GM23338 (cell line): ENCODE measurements at regions not wholly inside any gene's neighbourhood (a gene's known extent, or its start where the extent isn't known, plus 50 kb on each side); places are given as distances from the start of the nearest gene placed in this dataset.

Experiments
- ATAC-seq: fragments of 200-7000 bp; cut with Tn5 transposase; 3 replicates; pipeline ENCODE4 v1.9.1; 2020
- DNase-seq: peaks from one replicate; pipeline ENCODE4 v3.0.0-alpha.2; 2015; ENCODE audit warnings: low spot score
- H2AFZ ChIP-seq: fragments of 200-600 bp; sonication (generic); 2 replicates; pipeline ENCODE4 v1.8.0; 2016; ENCODE audit warnings: antibody characterized with exemption, mild to moderate bottlenecking, moderate library complexity
- H3F3A ChIP-seq: fragments of 200-600 bp; sonication (generic); replicated peaks from 2 replicates; pipeline ENCODE4 v1.8.0; 2017; ENCODE audit warnings: antibody characterized with exemption, mixed run types, low read depth
- H3K27ac ChIP-seq: fragments of 200-600 bp; sonication (generic); 2 replicates; pipeline ENCODE4 v1.6.1; 2016; ENCODE audit warnings: low read depth
- H3K27me3 ChIP-seq: fragments of 200-600 bp; sonication (generic); 2 replicates; pipeline ENCODE4 v1.8.0; 2016; ENCODE audit warnings: mild to moderate bottlenecking, mixed run types, moderate library complexity; ENCODE audit not compliant: insufficient read depth
- H3K36me3 ChIP-seq: fragments of 200-600 bp; sonication (generic); 2 replicates; pipeline ENCODE4 v1.8.0; 2016; ENCODE audit warnings: mild to moderate bottlenecking; ENCODE audit not compliant: insufficient read depth
- H3K4me1 ChIP-seq: fragments of 200-600 bp; sonication (generic); 2 replicates; pipeline ENCODE4 v1.8.0; 2016; ENCODE audit warnings: mild to moderate bottlenecking, moderate library complexity; ENCODE audit not compliant: insufficient read depth
- H3K4me2 ChIP-seq: fragments of 200-600 bp; sonication (generic); 2 replicates; pipeline ENCODE4 v1.7.1; 2017; ENCODE audit warnings: mixed run types
- H3K4me3 ChIP-seq: fragments of 200-600 bp; sonication (generic); 2 replicates; pipeline ENCODE4 v1.6.1; 2016; ENCODE audit warnings: mixed run types
- H3K79me2 ChIP-seq: fragments of 200-600 bp; sonication (generic); replicated peaks from 2 replicates; pipeline ENCODE4 v1.8.0; 2017; ENCODE audit warnings: mild to moderate bottlenecking; ENCODE audit not compliant: insufficient read depth
- H3K9me2 ChIP-seq: fragments of 200-600 bp; sonication (generic); 2 replicates; pipeline ENCODE4 v1.8.0; 2017; ENCODE audit not compliant: insufficient read depth
- H4K20me1 ChIP-seq: fragments of 200-600 bp; sonication (generic); replicated peaks from 2 replicates; pipeline ENCODE4 v1.8.0; 2017; ENCODE audit warnings: mild to moderate bottlenecking; ENCODE audit not compliant: insufficient read depth
- H3K27ac Mint-ChIP-seq: 2 replicates; pipeline ENCODE4 v1.8.0; 2020; ENCODE audit warnings: inconsistent platforms, mild to moderate bottlenecking, moderate library complexity, mixed read lengths
- H3K27me3 Mint-ChIP-seq: 3 replicates; pipeline ENCODE4 v1.8.0; 2022; ENCODE audit warnings: low read depth, mild to moderate bottlenecking, moderate library complexity, mixed read lengths, inconsistent platforms; ENCODE audit not compliant: insufficient read depth, poor library complexity
- H3K36me3 Mint-ChIP-seq: 3 replicates; pipeline ENCODE4 v1.8.0; 2021; ENCODE audit warnings: low read depth, mild to moderate bottlenecking, inconsistent platforms, moderate library complexity, mixed read lengths
- H3K4me1 Mint-ChIP-seq: 3 replicates; pipeline ENCODE4 v1.8.0; 2020; ENCODE audit warnings: mild to moderate bottlenecking, inconsistent platforms, mixed read lengths
- H3K4me3 Mint-ChIP-seq: 3 replicates; pipeline ENCODE4 v1.8.0; 2021; ENCODE audit warnings: moderate library complexity, mild to moderate bottlenecking, inconsistent platforms, mixed read lengths
- H3K9me3 Mint-ChIP-seq: 3 replicates; pipeline ENCODE4 v1.8.0; 2020; ENCODE audit warnings: moderate library complexity, mild to moderate bottlenecking, inconsistent platforms, mixed read lengths
- CTCF ChIP-seq, 2 experiments: fragments of 200-600 bp in 1 of 2; sonication (generic) in 1 of 2; conservative IDR thresholded peaks; 2 replicates each; pipeline versions ENCODE4 v1.5.1 to v1.6.1; 2016 to 2017; ENCODE audit warnings: antibody characterized with exemption in 2 of 2, low read depth in 2 of 2, mild to moderate bottlenecking in 2 of 2, moderate library complexity in 1 of 2
- EZH2 ChIP-seq: fragments of 200-600 bp; sonication (generic); IDR thresholded peaks from one replicate; pipeline ENCODE4 v1.8.0; 2017; ENCODE audit warnings: antibody characterized with exemption, mild to moderate bottlenecking, low read depth; ENCODE audit not compliant: unreplicated experiment
- EZH2phosphoT487 ChIP-seq: fragments of 200-600 bp; sonication (generic); IDR thresholded peaks from one replicate; pipeline ENCODE4 v1.8.1; 2018; ENCODE audit warnings: antibody characterized with exemption; ENCODE audit not compliant: unreplicated experiment
- JUNB ChIP-seq: IDR thresholded peaks from one replicate; pipeline ENCODE4 v1.6.1; 2016; ENCODE audit warnings: antibody characterized with exemption; ENCODE audit not compliant: unreplicated experiment
- NANOG ChIP-seq: IDR thresholded peaks from 2 replicates; pipeline ENCODE4 v1.6.1; 2016; ENCODE audit warnings: antibody characterized with exemption, borderline replicate concordance
- POLR2AphosphoS5 ChIP-seq: IDR thresholded peaks from 2 replicates; pipeline ENCODE4 v1.6.1; 2016; ENCODE audit warnings: antibody characterized with exemption, low read depth
- REST ChIP-seq: IDR thresholded peaks from one replicate; pipeline ENCODE4 v1.6.1; 2018; ENCODE audit warnings: antibody characterized with exemption; ENCODE audit not compliant: unreplicated experiment
- STAT1 ChIP-seq: IDR thresholded peaks from one replicate; pipeline ENCODE4 v1.6.1; 2016; ENCODE audit warnings: antibody characterized with exemption; ENCODE audit not compliant: unreplicated experiment
- ZNF331 ChIP-seq: fragments of 250-450 bp; sonication (Bioruptor Pico); IDR thresholded peaks from 2 replicates; pipeline ENCODE4 v1.5.0; 2020; ENCODE audit warnings: low read depth, mild to moderate bottlenecking, moderate library complexity
- ZNF462 ChIP-seq: fragments of 250-450 bp; sonication (Bioruptor Pico); IDR thresholded peaks from 2 replicates; pipeline ENCODE4 v1.5.0; 2020; ENCODE audit warnings: mild to moderate bottlenecking, moderate library complexity

GRCh38 chr3:102136183-102136582 lies 286.9 kb downstream of the NFKBIZ start (continued):
- TF ChIP-seq REST = no peak
- no peak for TF ChIP-seq ZNF331 (CRISPR knock-in tag)
- no peak for TF ChIP-seq JUNB
- no peak for TF ChIP-seq CTCF (conservative IDR thresholded peaks at IDR 0.05; ENCODE audit: low read depth in 2 of 2)
- TF ChIP-seq EZH2phosphoT487 = no peak
- no peak for TF ChIP-seq NANOG

- Histone ChIP-seq H3K4me1 (no peaks in the 10 kb centered on the region), H3K9me2 (no peaks in the 10 kb centered on the region), H2AFZ (no peak overlapping the region), H3K27ac (no peak overlapping the region), H4K20me1 (no peaks in the 10 kb centered on the region), H3K36me3 (no peaks in the 10 kb centered on the region), H3K79me2 (no peaks in the 10 kb centered on the region), H3K27me3 (no peaks in the 10 kb centered on the region), H3K4me3 (no peak overlapping the region), H3F3A (no peaks in the 10 kb centered on the region), H3K4me2 (no peak overlapping the region)
- Mint-ChIP-seq H3K9me3 (no peaks in the 10 kb centered on the region), H3K36me3 (no peaks in the 10 kb centered on the region), H3K4me1 (no peaks in the 10 kb centered on the region), H3K27me3 (peaks cover 1% of the 10 kb centered on the region), H3K4me3 (no peak overlapping the region), H3K27ac (no peak overlapping the region)
- ATAC-seq (no peak), DNase-seq (no peak)
- TF ChIP-seq STAT1 (no peak), REST (no peak), ZNF462 (CRISPR knock-in tag) (no peak), JUNB (no peak), EZH2 (no peak), POLR2AphosphoS5 (no peak), EZH2phosphoT487 (no peak), NANOG (no peak), ZNF331 (CRISPR knock-in tag) (no peak)
Measured at GRCh38 chr3:102140116-102140515, 290.8 kb downstream of the NFKBIZ start.
